ENCODE measurements at regions not wholly inside any gene's neighbourhood (a gene's known extent, or its start where the extent isn't known, plus 50 kb on each side); places are given as distances from the start of the nearest gene placed in this dataset.

DNA sequence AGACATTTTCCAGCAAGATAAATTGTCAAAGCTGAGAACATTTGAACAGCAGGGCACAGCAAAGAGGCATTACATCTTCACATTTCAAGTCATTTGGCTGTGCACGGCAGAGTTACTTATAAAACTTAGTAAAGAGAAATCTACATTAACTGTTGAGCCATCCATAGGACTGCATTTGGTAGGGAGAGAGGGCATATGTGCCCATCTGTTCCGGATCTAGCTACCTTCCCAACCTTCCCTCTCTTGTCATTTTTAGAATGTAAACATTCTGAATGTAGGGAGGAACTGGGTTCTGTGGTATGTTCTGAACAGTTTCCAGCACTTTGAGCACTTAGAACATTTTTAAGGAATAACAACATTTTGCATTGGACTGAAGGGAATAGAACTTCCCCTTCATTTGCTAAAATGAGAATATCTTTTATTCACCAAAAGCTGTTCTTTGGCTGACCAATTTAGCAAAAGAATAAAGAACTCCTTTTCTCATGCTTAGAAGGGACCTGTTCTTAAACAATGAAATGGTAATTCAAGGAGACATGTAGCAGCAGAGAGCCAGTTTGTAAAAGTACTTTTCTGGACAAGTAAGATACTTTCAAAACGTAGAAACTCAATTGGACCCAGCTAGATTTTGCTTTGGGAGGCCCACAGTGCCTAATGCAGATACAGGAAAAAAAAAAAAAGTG lies 104.4 kb downstream of the CETN3 start:
- Mint-ChIP-seq H3K36me3 (no peaks in the 10 kb centered on the region), H3K9me3 (no peaks in the 10 kb centered on the region), H3K27me3 (peaks cover 0 to 6% of the 10 kb centered on the region in 2 donors), H3K27ac (no peak overlapping the region), H3K4me1 (ENCODE audit: low read depth in 2 of 2) (no peaks in the 10 kb centered on the region), H3K4me3 (no peak overlapping the region)
- DNase-seq (ENCODE audit: low spot score) (no peak), ATAC-seq (no peak)

DNA sequence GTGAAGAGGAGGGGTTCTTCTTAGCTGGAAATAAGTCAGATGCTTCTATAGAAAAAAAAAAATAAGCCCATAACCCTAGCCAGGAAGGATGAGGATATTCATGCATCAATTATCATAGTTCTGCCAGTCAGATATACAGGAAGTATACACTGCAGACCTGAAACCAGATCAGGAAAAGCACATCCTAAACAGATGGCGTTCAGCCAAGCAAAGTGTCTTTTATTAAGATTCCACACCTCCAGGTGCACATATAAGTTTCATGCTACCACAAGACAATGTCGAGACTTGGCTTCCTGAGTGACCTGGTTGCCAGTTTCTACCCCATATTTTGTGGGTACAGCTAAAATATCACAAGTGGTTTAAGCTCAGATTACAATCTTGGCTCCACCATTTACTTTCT lies 108.3 kb downstream of the CETN3 start:
- H3K4me3 Mint-ChIP-seq: no peak overlapping the region
- no peaks in the 10 kb centered on the region for H3K36me3 Mint-ChIP-seq
- H3K4me1 Mint-ChIP-seq (ENCODE audit: low read depth in 2 of 2): no peaks in the 10 kb centered on the region
- ATAC-seq: no peak
- H3K27ac Mint-ChIP-seq: no peak overlapping the region
- H3K27me3 Mint-ChIP-seq: peaks cover 2 to 6% of the 10 kb centered on the region in 2 donors
- no peak for DNase-seq (ENCODE audit: low spot score)
- H3K9me3 Mint-ChIP-seq: no peaks in the 10 kb centered on the region

- no peak for DNase-seq (ENCODE audit: low spot score)
- Mint-ChIP-seq H3K4me3 (no peak overlapping the region), H3K4me1 (ENCODE audit: low read depth in 2 of 2) (no peaks in the 10 kb centered on the region), H3K27me3 (peaks cover 0 to 2% of the 10 kb centered on the region in 2 donors), H3K9me3 (no peaks in the 10 kb centered on the region), H3K27ac (no peak overlapping the region), H3K36me3 (no peaks in the 10 kb centered on the region)
- ATAC-seq: no peak
These were observed 112.4 kb downstream of the CETN3 start for GRCh38 chr5:90297045-90297764.

DNA sequence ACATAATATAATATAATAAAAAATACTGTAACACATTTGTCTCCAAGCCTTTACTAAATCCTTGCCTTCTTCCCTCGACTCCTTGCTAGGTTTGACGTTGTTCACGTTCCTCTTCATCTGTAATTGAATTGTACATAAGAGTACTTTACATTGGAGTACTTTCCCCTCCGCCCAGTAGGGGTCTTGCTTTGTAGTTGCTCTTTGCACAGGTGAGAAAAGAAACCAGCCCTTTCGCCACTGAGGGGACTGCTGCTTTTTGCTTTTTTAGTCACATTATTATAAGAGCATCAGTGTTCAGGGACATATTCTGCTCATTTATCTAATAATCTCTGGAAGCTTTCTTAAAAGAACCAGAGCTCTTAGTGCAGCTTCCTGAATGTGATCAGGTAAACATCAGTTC lies 115.0 kb downstream of the CETN3 start:
- Mint-ChIP-seq H3K4me1 (ENCODE audit: low read depth in 2 of 2) (no peaks in the 10 kb centered on the region), H3K4me3 (no peak overlapping the region), H3K27me3 (peaks cover 2 to 6% of the 10 kb centered on the region in 2 donors), H3K27ac (no peak overlapping the region), H3K36me3 (no peaks in the 10 kb centered on the region), H3K9me3 (no peaks in the 10 kb centered on the region)
- DNase-seq (ENCODE audit: low spot score) (no peak), ATAC-seq (no peak)

- H3K27me3 Mint-ChIP-seq: peaks cover 2 to 6% of the 10 kb centered on the region in 2 donors
- H3K27ac Mint-ChIP-seq: no peak overlapping the region
- H3K36me3 Mint-ChIP-seq: no peaks in the 10 kb centered on the region
- DNase-seq (ENCODE audit: low spot score): no peak
- no peak for ATAC-seq
- no peaks in the 10 kb centered on the region for H3K9me3 Mint-ChIP-seq
- no peaks in the 10 kb centered on the region for H3K4me1 Mint-ChIP-seq (ENCODE audit: low read depth in 2 of 2)
- no peak overlapping the region for H3K4me3 Mint-ChIP-seq
These were observed 115.6 kb downstream of the CETN3 start for GRCh38 chr5:90293931-90294330.

DNA sequence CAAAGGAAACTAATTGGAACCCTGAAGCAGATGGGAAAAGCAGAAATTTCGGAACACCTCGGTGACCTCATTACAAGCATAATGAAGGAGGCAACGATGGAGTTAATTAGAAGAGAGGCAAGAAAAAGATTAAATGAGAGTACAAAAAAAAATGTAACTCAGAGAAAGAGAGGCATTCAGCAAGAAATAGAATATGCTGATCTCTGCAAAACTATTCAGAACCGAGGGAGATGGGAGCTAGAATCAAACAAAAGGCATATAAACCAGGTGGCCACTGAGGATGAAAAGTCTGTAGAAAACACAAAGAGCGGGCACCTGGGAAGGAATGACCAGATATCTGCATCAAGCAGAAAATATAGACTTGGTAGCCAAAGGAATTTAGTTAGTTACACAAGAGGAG lies 118.9 kb downstream of the CETN3 start:
- H3K36me3 Mint-ChIP-seq: no peaks in the 10 kb centered on the region
- no peaks in the 10 kb centered on the region for H3K4me1 Mint-ChIP-seq (ENCODE audit: low read depth in 2 of 2)
- peaks cover 0 to 6% of the 10 kb centered on the region in 2 donors for H3K27me3 Mint-ChIP-seq
- H3K9me3 Mint-ChIP-seq: no peaks in the 10 kb centered on the region
- no peak for DNase-seq (ENCODE audit: low spot score)
- H3K27ac Mint-ChIP-seq: no peak overlapping the region
- no peak overlapping the region for H3K4me3 Mint-ChIP-seq
- no peak for ATAC-seq

GRCh38 chr5:90289837-90290236 lies 119.7 kb downstream of the CETN3 start:
- DNase-seq (ENCODE audit: low spot score): no peak
- no peak overlapping the region for H3K27ac Mint-ChIP-seq
- no peaks in the 10 kb centered on the region for H3K9me3 Mint-ChIP-seq
- H3K27me3 Mint-ChIP-seq: peaks cover 0 to 6% of the 10 kb centered on the region in 2 donors
- no peak overlapping the region for H3K4me3 Mint-ChIP-seq
- ATAC-seq: no peak
- no peaks in the 10 kb centered on the region for H3K36me3 Mint-ChIP-seq
- no peaks in the 10 kb centered on the region for H3K4me1 Mint-ChIP-seq (ENCODE audit: low read depth in 2 of 2)

DNA sequence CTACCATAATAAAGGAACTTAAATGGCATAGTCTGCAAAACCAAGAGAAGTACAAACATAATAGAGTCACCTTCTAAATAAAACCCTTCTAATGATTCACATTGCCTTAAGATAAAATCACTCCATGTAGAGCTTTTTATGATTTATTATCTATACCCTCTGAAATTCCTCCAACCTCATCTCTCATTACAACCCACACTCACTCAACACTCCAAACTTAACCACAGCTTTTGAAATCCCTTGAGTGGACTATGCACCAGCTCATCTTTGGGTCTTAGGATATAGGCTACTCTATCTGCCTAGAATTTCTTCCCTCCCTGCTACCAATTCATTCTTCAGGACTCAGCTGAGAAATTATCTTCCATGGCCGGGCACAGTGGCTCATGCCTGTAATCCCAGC lies 122.5 kb downstream of the CETN3 start:
- no peaks in the 10 kb centered on the region for H3K4me1 Mint-ChIP-seq (ENCODE audit: low read depth in 2 of 2)
- ATAC-seq: no peak

DNA sequence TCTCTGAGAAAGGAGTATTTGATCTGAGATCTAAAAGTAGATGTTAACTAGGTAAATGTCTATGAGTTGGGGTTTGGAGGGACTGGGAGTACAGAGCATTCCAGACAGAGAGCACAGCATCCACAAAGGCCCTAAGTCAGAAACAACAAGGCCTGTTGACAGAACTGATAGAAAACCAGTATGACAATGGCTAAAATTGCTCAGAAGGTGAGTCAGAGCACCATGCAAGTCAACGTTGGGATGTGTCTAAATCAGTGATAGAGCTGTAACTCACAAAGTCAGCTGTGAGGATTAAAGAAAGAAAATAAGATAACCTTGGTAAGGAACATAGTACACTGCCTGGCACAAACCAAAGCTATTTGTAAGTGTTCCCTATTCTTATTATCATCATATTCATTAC lies 124.0 kb downstream of the CETN3 start:
- Mint-ChIP-seq H3K36me3 (no peaks in the 10 kb centered on the region), H3K27me3 (peaks cover 13 to 28% of the 10 kb centered on the region in 2 donors), H3K27ac (no peak overlapping the region), H3K4me3 (no peak overlapping the region), H3K9me3 (no peaks in the 10 kb centered on the region), H3K4me1 (ENCODE audit: low read depth in 2 of 2) (no peaks in the 10 kb centered on the region)
- DNase-seq (ENCODE audit: low spot score) (no peak), ATAC-seq (no peak)

More for the DNA sequence above, 122.5 kb downstream of the CETN3 start:
- H3K27me3 Mint-ChIP-seq: peaks cover 8 to 25% of the 10 kb centered on the region in 2 donors
- H3K4me3 Mint-ChIP-seq: no peak overlapping the region
- no peak for DNase-seq (ENCODE audit: low spot score)
- H3K36me3 Mint-ChIP-seq: no peaks in the 10 kb centered on the region
- H3K9me3 Mint-ChIP-seq: no peaks in the 10 kb centered on the region
- H3K27ac Mint-ChIP-seq: no peak overlapping the region

DNA sequence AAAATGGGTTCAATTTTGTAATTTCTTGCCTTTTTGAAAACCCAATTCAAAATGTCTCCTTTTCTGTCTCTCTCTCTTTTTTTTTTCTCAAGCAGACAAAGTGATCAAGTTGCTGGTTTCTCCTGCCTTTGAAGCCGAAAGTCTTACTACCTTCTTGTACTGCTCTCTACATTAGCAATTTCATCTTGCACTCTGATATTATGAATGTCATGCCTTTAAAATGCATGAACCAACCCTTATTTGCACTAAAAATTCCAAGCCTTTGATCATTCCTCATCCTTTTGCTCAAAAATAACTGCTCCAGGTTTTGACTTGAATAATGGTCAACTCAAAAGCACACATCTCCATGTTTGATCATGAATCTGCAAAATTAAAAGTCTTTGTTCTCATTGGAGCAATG lies 125.2 kb downstream of the CETN3 start:
- ATAC-seq (no peak), DNase-seq (ENCODE audit: low spot score) (no peak)
- Mint-ChIP-seq H3K4me3 (no peak overlapping the region), H3K27ac (no peak overlapping the region), H3K36me3 (no peaks in the 10 kb centered on the region), H3K4me1 (ENCODE audit: low read depth in 2 of 2) (no peaks in the 10 kb centered on the region), H3K27me3 (peaks cover 13 to 25% of the 10 kb centered on the region in 2 donors), H3K9me3 (no peaks in the 10 kb centered on the region)

- no peak for ATAC-seq
- DNase-seq (ENCODE audit: low spot score): no peak
- H3K4me3 Mint-ChIP-seq: no peak overlapping the region
- H3K4me1 Mint-ChIP-seq (ENCODE audit: low read depth in 2 of 2): no peaks in the 10 kb centered on the region
- peaks cover 20 to 24% of the 10 kb centered on the region in 2 donors for H3K27me3 Mint-ChIP-seq
- H3K27ac Mint-ChIP-seq: no peak overlapping the region
- no peaks in the 10 kb centered on the region for H3K36me3 Mint-ChIP-seq
- H3K9me3 Mint-ChIP-seq: no peaks in the 10 kb centered on the region
These were observed 130.5 kb downstream of the CETN3 start for GRCh38 chr5:90279091-90279490.

DNA sequence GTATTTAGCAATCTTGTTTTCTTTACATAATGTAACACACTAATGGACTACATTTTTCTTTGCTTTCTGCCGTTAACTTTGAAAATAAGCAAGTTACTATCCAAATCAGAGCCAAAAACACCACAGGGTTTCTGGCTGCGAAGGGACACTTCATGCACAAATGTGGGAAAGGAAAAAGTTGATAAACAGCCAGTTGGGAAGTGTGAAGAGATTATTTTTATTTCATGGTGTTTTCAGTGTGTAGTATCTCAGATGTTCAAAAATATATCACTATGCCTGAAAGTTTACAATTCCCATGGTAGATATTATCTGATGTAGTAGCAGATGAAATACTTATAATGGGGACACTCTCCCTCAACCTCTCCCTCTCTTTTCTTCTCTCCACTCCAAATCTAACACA lies 135.3 kb downstream of the CETN3 start:
- peaks cover 7% of the 10 kb centered on the region in 2 donors for H3K27me3 Mint-ChIP-seq
- H3K4me3 Mint-ChIP-seq: no peak overlapping the region
- no peak overlapping the region for H3K27ac Mint-ChIP-seq
- DNase-seq (ENCODE audit: low spot score): no peak
- no peak for ATAC-seq
- no peaks in the 10 kb centered on the region for H3K9me3 Mint-ChIP-seq
- no peaks in the 10 kb centered on the region for H3K4me1 Mint-ChIP-seq (ENCODE audit: low read depth in 2 of 2)
- no peaks in the 10 kb centered on the region for H3K36me3 Mint-ChIP-seq

DNA sequence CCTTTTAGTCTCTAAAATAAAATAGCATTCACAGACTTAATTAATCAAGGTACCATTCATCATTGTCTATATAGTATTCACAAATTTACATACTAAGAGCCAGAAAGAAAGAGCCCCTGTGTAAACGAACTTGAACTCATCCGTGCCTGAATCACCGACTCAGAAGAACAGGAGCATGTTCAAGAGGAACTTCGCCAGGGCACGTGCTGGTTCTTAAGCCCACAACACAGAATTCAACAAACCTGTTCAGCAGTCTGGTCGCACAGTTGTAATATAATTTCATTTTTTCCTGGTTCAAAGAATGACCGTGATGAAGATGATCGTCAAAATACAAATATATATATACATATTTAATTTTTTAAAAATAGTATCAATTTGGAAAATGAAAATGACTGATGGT lies 141.9 kb downstream of the CETN3 start:
- no peaks in the 10 kb centered on the region for H3K4me1 Mint-ChIP-seq (ENCODE audit: low read depth in 2 of 2)
- DNase-seq (ENCODE audit: low spot score): no peak
- no peaks in the 10 kb centered on the region for H3K9me3 Mint-ChIP-seq
- no peaks in the 10 kb centered on the region for H3K36me3 Mint-ChIP-seq
- no peak for ATAC-seq
- no peak overlapping the region for H3K27ac Mint-ChIP-seq
- H3K27me3 Mint-ChIP-seq: peaks cover 0 to 7% of the 10 kb centered on the region in 2 donors
- no peak overlapping the region for H3K4me3 Mint-ChIP-seq

DNA sequence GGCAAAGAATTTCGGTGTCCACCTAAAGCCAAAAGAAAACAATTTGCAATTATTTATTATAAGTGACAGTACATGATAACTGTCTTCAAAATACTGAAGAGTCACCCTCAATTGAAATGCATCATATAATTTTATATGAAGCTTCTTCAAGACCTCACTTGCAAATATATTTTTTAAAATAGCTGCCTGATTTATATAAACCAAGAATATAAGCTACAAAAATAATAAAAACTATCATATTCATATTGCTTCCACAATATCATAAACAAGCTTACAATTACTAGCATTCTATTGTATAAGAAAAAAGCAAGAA lies 144.1 kb downstream of the CETN3 start:
- H3K27me3 Mint-ChIP-seq: peaks cover 0 to 7% of the 10 kb centered on the region in 2 donors
- no peak for ATAC-seq
- no peak overlapping the region for H3K27ac Mint-ChIP-seq
- no peak overlapping the region for H3K4me3 Mint-ChIP-seq
- H3K4me1 Mint-ChIP-seq (ENCODE audit: low read depth in 2 of 2): no peaks in the 10 kb centered on the region
- no peaks in the 10 kb centered on the region for H3K9me3 Mint-ChIP-seq
- H3K36me3 Mint-ChIP-seq: no peaks in the 10 kb centered on the region
- no peak for DNase-seq (ENCODE audit: low spot score)
